Esophagus (tissue), 2 donors: ENCODE measurements at regions not wholly inside any gene's neighbourhood (a gene's known extent, or its start where the extent isn't known, plus 50 kb on each side); places are given as distances from the start of the nearest gene placed in this dataset.

Source experiments
- H3K27ac ChIP-seq, 2 donors: one replicate each; pipeline ENCODE4 v1.5.1; 2013; ENCODE audit warnings: low read depth in 2 of 2, mild to moderate bottlenecking in 2 of 2, inconsistent platforms in 1 of 2, low read length in 1 of 2, moderate library complexity in 1 of 2
- H3K27me3 ChIP-seq, 2 donors: one replicate each; pipeline ENCODE4 v1.6.1; 2013; ENCODE audit warnings: low read length in 2 of 2, control low read depth in 1 of 2, mild to moderate bottlenecking in 1 of 2; ENCODE audit not compliant: insufficient read depth in 2 of 2, control insufficient read depth in 1 of 2
- H3K36me3 ChIP-seq, 2 donors: one replicate each; pipeline ENCODE4 v1.6.1; 2013; ENCODE audit warnings: low read length in 1 of 2; ENCODE audit not compliant: control insufficient read depth in 2 of 2, insufficient read depth in 2 of 2
- H3K4me1 ChIP-seq, 2 donors: one replicate each; pipeline ENCODE4 v1.6.1; 2013; ENCODE audit warnings: low read length in 1 of 2; ENCODE audit not compliant: control insufficient read depth in 2 of 2, insufficient read depth in 2 of 2
- H3K4me3 ChIP-seq, 2 donors: one replicate each; pipeline ENCODE4 v1.5.1; 2013; ENCODE audit warnings: low read length in 2 of 2, mild to moderate bottlenecking in 2 of 2, low read depth in 1 of 2, moderate library complexity in 1 of 2
- H3K9me3 ChIP-seq, 2 donors: one replicate each; pipeline ENCODE4 v1.6.1; 2013; ENCODE audit warnings: mild to moderate bottlenecking in 2 of 2, low read depth in 1 of 2, low read length in 1 of 2, moderate library complexity in 1 of 2; ENCODE audit not compliant: control insufficient read depth in 2 of 2, insufficient read depth in 1 of 2
- WGBS, 2 donors: extraction: QIAGEN DNeasy Blood & Tissue Kit; methylation state at CpG; one replicate each; pipeline ENCODE4 v1.1.7; 2013; 5-methylcytosine and 5-hydroxymethylcytosine counted together
- donor health status: healthy with polysubstance abuse.
- donor health status: Bipolar disorder and iron deficiency.

GRCh38 chr12:114473018-114473417, 67.1 kb upstream of the TBX5 start:
- WGBS, 2 donors = 78% methylated on average over 2 of the region's 2 CpGs
- Histone ChIP-seq H3K27ac (no peak overlapping the region), H3K4me3 (no peak overlapping the region), H3K4me1 (no peaks in the 10 kb centered on the region), H3K27me3 (no peaks in the 10 kb centered on the region), H3K9me3 (no peaks in the 10 kb centered on the region), H3K36me3 (no peaks in the 10 kb centered on the region)

- Histone ChIP-seq H3K36me3 (no peaks in the 10 kb centered on the region), H3K27me3 (no peaks in the 10 kb centered on the region), H3K9me3 (no peaks in the 10 kb centered on the region), H3K4me1 (no peaks in the 10 kb centered on the region), H3K4me3 (no peak overlapping the region), H3K27ac (no peak overlapping the region)
- 20 to 22% methylated on average over 4 of the region's 4 CpGs for WGBS, 2 donors
Observed at GRCh38 chr12:114457620-114458019, 51.7 kb upstream of the TBX5 start.
